ENCODE measurements at regions not wholly inside any gene's neighbourhood (a gene's known extent, or its start where the extent isn't known, plus 50 kb on each side); places are given as distances from the start of the nearest gene placed in this dataset.
"Not testable (repeated sequence)": the region's sequence is repeated elsewhere in the genome, so short reads cannot be mapped to it uniquely, and the experiment has no call there.

DNA sequence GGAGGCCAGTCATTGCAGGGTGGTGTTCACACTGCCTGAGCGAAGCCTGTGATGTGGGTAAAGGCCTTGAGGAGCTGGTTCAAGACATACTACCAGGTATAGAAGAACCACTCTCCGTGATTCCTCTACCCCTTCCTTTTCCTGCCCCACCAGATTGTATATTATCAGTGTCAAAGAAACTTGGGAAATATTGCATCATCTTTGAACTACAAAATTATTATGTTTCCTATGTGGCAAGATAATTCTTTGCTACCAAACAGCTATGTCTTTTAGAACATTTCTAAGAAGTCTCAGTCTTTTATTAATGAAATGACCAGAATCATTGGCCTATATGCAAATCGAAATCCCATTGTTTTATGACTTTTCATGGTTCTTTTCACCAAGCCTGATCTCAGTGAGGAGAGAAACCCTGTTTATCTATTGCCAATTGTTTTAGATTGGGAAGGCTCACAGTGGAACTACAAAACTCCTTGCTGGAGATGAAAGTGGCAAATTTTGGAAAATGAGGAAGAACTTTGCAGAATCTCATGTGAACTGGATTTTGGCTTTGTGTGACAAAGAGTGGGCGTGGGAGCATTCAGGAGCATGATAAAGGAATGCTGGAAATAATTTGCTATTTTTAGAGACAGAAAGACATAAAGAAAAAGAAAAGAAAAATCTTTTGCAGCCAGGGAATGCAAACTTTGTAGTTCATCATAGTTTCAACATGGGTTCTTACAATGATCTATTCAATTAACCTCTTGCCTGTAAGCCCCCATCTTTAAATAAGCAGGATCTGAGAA, 286.9 kb downstream of the INSIG2 start:
- DNase-seq = no peak

DNA sequence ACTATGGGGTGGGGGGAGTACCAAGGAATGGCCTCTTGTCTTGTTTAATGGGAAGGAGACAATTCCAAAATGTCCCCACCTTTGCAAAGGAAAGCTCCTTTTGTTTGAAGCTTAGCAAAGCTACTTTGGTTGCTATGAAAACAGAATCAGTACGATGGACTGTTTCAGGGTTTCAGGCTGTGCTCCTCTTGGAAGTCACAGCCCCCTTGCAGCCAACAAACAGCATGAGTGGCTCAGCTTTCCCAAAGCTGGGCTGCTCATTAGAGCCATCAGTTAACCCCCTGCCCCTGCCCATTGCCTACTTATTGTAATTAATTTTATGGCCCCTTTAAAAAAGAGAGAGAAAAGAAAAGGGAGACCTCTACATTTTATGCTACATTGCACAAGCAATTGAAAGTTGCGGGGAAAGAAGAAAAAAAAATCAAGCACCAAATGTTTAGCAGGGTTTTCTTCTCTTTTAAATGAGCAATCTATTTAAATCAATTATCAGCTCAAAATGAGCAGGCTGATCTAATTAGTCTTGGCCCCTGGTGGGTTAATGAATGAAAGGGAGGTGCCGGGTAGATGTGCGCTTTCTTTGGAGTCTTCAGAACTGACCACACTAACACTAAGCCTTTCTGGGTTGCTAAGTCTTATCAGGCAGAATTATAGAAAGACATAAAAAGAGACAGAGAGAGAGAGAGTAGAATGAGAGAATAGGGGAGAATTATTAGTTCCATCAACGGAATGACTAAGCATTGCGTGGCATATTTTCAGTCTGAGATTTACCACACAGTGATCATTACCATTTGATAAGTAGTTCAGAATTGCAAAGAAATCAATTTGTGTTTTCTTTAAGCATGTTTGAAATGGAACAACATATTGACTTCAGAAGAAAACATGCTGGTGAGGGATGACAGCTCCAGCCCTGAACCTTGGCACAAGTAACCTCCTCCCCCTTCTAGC, 284.9 kb downstream of the INSIG2 start:
- no peak for DNase-seq

GRCh38 chr2:118371515-118371914, 283.2 kb downstream of the INSIG2 start:
- no peak for DNase-seq

DNA sequence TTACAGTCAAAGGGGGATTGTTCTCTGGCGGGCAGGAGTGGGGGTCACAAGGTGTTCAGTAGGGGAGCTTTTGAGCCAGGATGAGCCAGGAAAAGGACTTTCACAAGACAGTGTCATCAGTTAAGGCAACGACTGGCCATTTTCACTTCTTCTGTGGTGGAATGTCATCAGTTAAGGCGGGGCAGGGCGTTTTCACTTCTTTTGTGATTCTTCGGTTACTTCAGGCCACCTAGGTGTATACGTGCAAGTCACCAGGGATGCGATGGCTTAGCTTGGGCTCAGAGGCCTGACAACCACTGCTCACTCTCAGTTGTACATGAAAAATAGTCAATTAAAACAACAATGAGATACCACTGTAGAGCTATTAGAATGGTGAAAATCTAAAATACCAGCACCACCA, 281.2 kb downstream of the INSIG2 start:
- not testable (repeated sequence) for DNase-seq

DNA sequence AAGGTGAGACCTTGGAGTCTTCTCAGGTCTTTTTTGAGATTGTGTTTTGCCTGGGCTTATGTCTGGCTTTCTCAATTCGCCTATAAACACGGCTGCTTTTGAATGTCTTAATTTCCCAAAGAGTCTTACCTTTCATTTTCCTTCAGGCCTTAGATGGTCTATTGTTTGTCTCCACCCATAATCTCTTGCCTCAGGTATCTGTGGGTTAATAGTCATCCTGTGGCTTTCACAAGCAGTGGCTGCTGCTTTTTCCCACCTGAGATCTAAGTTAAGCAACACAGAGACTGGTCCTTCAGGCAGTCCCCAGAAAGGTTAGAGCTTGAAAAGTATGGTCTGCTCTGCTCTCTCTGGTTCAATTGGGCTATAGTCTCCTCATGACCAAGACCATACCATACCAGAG, 275.3 kb downstream of the INSIG2 start:
- no peak for DNase-seq

- DNase-seq = no peak
Measured at GRCh38 chr2:118356051-118356450, 267.8 kb downstream of the INSIG2 start.

DNA sequence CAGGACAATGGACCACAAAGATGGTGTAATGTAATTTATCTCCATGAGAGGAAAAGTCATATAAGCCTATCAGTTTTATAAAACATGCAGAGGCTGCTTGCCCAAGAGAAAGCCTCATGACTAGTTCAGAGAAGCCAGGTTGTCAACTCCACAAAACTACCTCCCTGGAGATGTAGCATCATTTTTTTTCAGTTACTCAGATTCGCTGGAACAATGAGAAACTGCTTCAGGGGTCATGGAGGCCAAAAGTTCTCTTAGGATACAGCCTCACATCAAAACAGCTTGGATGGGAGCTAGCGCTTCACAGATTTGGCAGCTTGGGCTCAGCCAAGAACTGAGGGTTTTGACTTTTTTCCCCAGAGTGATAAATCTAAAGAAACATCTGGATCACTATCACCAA, 263.5 kb downstream of the INSIG2 start:
- no peak for DNase-seq

DNA sequence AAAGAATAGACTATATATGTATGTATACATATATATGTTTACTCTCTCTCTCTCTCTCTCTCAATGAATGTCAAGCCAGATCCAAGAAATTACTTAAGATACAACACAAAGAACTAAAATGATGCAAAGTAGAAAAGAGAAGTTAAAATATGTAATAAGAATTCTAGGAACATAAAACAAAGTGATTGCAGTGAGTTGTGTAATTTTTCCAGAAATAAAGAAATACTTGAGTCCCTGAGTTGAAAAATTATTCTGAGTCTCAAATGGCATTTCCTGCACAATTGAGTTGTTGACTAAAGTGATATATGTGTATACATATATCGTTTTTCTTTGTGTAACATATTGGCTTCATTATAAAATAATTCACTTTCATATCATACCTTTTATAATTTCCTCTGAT, 262.4 kb downstream of the INSIG2 start:
- no peak for DNase-seq

DNA sequence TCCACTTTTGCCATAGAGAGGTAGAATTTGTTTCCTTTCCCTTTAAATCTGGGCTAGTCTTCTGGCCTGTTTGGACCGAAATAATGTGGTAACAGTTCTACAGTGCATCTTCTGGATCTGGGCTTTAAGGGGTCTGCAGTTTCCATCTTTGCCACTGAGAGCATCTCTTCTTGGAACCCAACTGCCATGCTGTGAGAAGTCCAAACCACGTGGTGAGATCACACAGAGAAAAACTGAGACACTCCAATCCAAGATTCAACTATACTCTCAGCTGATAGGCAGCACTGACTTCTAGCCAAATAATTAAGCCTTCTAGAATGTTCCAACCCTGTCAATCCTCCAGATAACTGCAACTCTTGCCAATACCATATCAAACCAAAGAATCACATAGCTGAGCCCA, 261.1 kb downstream of the INSIG2 start:
- DNase-seq = no peak

GRCh38 chr2:118348380-118349034, 260.2 kb downstream of the INSIG2 start:
- DNase-seq = no peak

DNA sequence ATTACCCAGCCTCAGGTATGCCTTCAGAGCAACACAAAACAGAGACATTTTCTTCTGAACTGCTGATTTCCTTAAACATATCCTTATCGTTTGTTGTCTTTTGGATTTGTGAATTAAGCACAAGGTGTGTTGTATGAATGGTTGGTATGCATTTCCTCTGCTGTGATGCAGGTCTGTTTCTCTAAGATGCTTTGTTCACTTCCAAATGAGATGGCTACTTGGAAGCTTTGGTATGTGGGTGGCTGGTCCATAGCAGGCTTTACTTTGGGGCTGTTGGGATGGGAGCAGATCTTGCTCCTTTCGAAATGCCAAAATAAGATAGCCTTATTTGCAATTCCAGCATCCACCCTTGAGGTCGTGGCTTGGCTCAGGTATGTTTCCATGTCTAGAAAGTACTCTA, 257.2 kb downstream of the INSIG2 start:
- no peak for DNase-seq

DNA sequence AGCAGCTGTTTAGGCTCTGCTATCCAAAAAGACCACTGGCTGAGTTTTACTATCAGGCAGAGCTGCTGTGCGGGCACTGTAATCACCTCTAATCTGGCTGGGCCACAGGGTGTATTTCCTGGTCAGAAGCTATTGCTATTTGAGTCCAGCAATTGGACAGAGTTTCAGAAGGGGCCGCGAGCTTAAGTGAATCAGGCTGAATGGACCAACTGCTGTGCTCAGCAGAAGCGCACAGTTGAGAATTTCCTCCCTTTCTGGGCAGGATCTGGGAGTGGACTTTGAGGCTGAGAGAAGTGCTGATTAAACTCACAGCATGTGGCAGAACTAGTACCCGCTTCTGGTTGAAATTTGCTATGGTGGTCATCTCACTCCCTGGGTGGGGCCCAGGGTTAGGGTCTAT, 251.8 kb downstream of the INSIG2 start:
- no peak for DNase-seq

DNA sequence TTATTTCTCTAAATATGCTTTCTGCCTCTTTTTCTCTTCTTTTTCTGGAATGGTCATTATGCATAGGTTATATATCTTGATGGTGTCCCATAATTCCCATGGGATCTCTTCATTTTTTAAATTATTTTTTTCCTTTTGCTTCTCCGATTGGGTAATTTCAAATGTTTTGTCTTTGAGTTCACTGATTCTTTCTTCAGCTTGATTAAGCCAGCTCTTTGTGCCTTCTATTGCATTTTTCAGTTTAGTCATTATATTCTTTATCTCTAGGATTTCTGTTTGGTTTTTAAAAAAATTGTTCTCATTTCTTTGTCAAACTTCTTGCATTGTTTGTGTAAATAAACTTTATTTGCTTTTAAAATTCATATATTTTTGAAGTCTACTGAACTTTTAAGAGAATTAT, 251.1 kb downstream of the INSIG2 start:
- DNase-seq = no peak

DNA sequence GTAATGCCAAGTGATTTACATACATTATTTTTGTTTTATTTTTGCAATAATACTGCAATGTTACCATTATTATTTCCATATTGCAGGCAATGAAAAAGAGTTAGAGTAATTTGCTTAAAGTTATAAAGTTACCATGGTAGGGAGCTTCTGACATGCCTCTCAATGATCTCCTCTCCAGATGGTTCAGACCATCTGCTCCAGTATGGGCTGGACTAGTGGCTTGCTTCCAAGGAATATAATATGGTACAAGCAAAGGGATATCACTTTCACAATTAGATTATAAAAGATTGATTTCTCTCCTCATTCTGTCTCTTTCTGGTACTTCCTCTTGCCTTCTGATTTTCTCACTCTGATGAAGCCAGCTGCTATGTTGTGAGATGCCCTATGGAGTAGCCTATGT, 245.4 kb downstream of the INSIG2 start:
- no peak for DNase-seq

DNA sequence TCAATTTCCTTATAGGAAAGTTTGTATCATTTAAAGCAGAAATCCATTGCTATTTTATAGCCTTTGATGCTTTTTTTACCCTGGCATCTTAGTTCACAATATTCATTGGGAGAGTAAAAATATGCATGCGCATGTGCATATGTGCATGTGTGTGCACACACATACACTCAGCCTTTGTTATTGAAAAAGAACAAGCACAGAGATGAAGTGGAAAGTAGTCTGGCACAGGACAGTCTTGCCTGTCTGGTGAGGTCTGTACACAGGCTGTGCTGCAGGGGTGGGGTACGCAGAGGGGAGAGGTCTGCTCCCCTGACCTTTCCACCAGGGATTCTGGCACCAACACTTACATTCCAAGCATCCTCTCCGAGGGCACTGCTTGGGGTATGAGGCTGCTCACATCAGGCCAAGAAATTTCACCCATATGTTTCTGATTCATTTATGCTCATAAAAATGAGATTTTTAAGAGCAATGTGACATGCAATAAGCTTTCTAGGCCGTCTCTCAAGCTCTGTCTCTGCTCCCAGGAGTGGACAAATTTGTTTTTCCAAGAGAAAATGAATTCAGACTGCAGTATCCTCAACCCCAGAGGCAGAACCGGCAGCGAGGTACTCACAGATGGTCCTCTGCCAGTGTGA, 237.2 kb downstream of the INSIG2 start:
- DNase-seq = no peak

DNA sequence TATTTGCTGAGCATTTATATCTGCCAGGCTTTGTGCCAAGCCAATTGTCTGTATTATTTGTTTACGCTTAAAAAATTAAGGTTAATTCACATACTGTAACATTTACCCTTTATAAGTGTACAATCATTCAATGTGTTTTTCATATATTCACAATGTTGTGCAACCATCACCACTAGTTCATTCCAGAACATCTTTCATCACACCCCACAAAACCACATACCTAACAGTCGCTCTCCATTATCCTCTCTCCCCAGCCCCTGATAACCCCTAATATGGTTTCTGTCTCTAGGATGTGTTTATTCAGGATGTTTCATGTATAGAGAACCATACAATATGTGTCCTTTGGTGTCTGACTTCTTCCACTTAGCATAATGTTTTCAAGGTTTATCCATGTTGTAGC, 234.1 kb downstream of the INSIG2 start:
- DNase-seq = no peak

DNA sequence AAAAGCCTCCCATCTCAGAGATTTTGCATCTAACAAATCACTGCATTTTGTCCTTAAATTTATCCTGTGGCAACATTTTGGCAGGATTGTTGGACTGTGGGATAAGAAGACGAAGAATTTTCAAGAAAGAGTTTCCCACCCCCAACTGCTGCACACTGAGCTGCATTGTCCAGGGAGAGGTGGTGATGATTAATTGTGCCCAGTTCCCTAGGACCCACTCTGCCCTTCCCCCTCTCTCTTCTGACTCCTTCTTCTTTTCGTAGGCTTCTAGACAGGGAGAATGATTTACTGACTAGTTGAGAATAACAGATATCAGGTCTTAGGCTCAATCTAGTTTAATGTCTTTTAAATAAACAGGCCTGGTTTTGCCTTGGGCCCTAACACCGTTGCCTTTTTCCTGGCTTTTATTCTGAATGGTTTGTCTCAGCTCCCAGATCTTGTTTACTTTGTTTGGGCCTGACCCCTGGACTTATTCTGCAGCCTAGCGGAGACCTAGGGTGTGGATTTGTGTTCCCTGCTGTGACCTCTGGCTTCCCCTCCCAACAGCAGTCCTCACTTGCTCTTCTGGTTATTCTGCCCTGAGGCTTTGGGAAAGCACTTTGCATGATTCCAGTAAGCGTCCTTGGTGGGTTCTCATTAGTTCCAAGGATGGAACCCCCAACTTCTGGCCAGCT, 233.3 kb downstream of the INSIG2 start:
- no peak for DNase-seq

- DNase-seq = no peak
Measured at GRCh38 chr2:118320658-118321057, 232.4 kb downstream of the INSIG2 start.

GRCh38 chr2:118320196-118320595, 231.9 kb downstream of the INSIG2 start:
- no peak for DNase-seq

GRCh38 chr2:118319271-118319684, 231.0 kb downstream of the INSIG2 start:
- DNase-seq = no peak

GRCh38 chr2:118315606-118316005, 227.3 kb downstream of the INSIG2 start:
- DNase-seq = no peak

- DNase-seq = no peak
Measured at GRCh38 chr2:118312969-118313756, 224.9 kb downstream of the INSIG2 start.

All from COR-L47 (cell line).